Neuronal stem cell (in vitro differentiated cells): ENCODE measurements at regions not wholly inside any gene's neighbourhood (a gene's known extent, or its start where the extent isn't known, plus 50 kb on each side); places are given as distances from the start of the nearest gene placed in this dataset.
A peak's percentile ranks its signal among the peaks of the same experiment; 100 is the strongest.

Source experiments
- DNase-seq: peaks from one replicate; pipeline ENCODE4 v3.0.0-alpha.2; 2013; ENCODE audit warnings: low spot score
- H2AFZ ChIP-seq: one replicate; pipeline ENCODE4 v1.6.1; 2013; ENCODE audit warnings: mild to moderate bottlenecking, low read length, inconsistent platforms
- H2AK5ac ChIP-seq: 2 replicates; pipeline ENCODE4 v1.6.1; 2013; ENCODE audit warnings: low read depth, mild to moderate bottlenecking, inconsistent platforms, low read length, moderate library complexity, mixed read lengths
- H2BK120ac ChIP-seq: 2 replicates; pipeline ENCODE4 v1.6.1; 2013; ENCODE audit warnings: low read depth, mild to moderate bottlenecking, inconsistent platforms, low read length, moderate library complexity, mixed read lengths
- H2BK12ac ChIP-seq: one replicate; pipeline ENCODE4 v1.6.1; 2013; ENCODE audit warnings: low read length, inconsistent platforms
- H2BK15ac ChIP-seq: 2 replicates; pipeline ENCODE4 v1.6.1; 2013; ENCODE audit warnings: mild to moderate bottlenecking, low read length, inconsistent platforms, mixed read lengths
- H2BK5ac ChIP-seq: one replicate; pipeline ENCODE4 v1.6.1; 2013; ENCODE audit warnings: inconsistent platforms, mild to moderate bottlenecking, low read length, moderate library complexity
- H3K14ac ChIP-seq: one replicate; pipeline ENCODE4 v1.6.1; 2013; ENCODE audit warnings: low read length, inconsistent platforms
- H3K18ac ChIP-seq: 2 replicates; pipeline ENCODE4 v1.6.1; 2013; ENCODE audit warnings: low read length, inconsistent platforms
- H3K23ac ChIP-seq: 2 replicates; pipeline ENCODE4 v1.6.1; 2013; ENCODE audit warnings: low read depth, mild to moderate bottlenecking, mixed read lengths, low read length, inconsistent platforms; ENCODE audit not compliant: poor library complexity
- H3K27ac ChIP-seq: replicated peaks from 3 replicates; pipeline ENCODE4 v1.5.1; 2013; ENCODE audit warnings: low read length, inconsistent platforms
- H3K27me3 ChIP-seq, 3 experiments: 2 replicates each; pipeline ENCODE4 v1.6.1; 2013; ENCODE audit warnings: low read length in 3 of 3, mild to moderate bottlenecking in 2 of 3, inconsistent platforms in 1 of 3, low read depth in 1 of 3, mixed read lengths in 1 of 3, moderate library complexity in 1 of 3; ENCODE audit not compliant: control insufficient read depth in 3 of 3, insufficient read depth in 3 of 3
- H3K36me3 ChIP-seq, 2 donors: replicated peaks in 1 of 2; 2 replicates each; pipeline ENCODE4 v1.6.1; 2013; ENCODE audit warnings: low read length in 2 of 2; ENCODE audit not compliant: control insufficient read depth in 2 of 2, insufficient read depth in 2 of 2
- H3K4ac ChIP-seq: 2 replicates; pipeline ENCODE4 v1.6.1; 2013; ENCODE audit warnings: inconsistent platforms, mild to moderate bottlenecking, low read length, moderate library complexity
- H3K4me1 ChIP-seq, 2 donors: 1 replicate in 1 of 2; 2 replicates in 1 of 2; pipeline ENCODE4 v1.6.1; 2013; ENCODE audit warnings: low read length in 2 of 2, low read depth in 1 of 2; ENCODE audit not compliant: control insufficient read depth in 2 of 2, insufficient read depth in 1 of 2
- H3K4me2 ChIP-seq: one replicate; pipeline ENCODE4 v1.6.1; 2013; ENCODE audit warnings: mild to moderate bottlenecking, low read length, inconsistent platforms; ENCODE audit not compliant: insufficient read depth, poor library complexity, severe bottlenecking
- H3K4me3 ChIP-seq, 2 donors: 2 replicates each; pipeline ENCODE4 v1.5.1; 2013; ENCODE audit warnings: low read length in 2 of 2, mild to moderate bottlenecking in 2 of 2, inconsistent platforms in 1 of 2, moderate library complexity in 1 of 2
- H3K79me1 ChIP-seq: one replicate; pipeline ENCODE4 v1.6.1; 2013; ENCODE audit warnings: low read depth, mild to moderate bottlenecking, inconsistent platforms, low read length, moderate library complexity
- H3K9ac ChIP-seq: one replicate; pipeline ENCODE4 v1.6.1; 2013; ENCODE audit warnings: mild to moderate bottlenecking, low read depth, low read length, inconsistent platforms; ENCODE audit not compliant: poor library complexity
- H3K9me3 ChIP-seq, 2 donors: replicated peaks in 1 of 2; 2 replicates each; pipeline versions ENCODE3 to v1.6.1; 2013; ENCODE audit warnings: low read length in 2 of 2, mild to moderate bottlenecking in 2 of 2, inconsistent platforms in 1 of 2, low read depth in 1 of 2, mixed read lengths in 1 of 2, moderate library complexity in 1 of 2; ENCODE audit not compliant: control insufficient read depth in 2 of 2, insufficient read depth in 1 of 2
- H4K8ac ChIP-seq: one replicate; pipeline ENCODE4 v1.6.1; 2013; ENCODE audit warnings: low read depth, mild to moderate bottlenecking, inconsistent platforms, low read length, moderate library complexity
- H4K91ac ChIP-seq: one replicate; pipeline ENCODE4 v1.6.1; 2013; ENCODE audit warnings: low read length, low read depth, mild to moderate bottlenecking, inconsistent platforms; ENCODE audit not compliant: poor library complexity
- WGBS, 2 donors: extraction: QIAGEN DNeasy Blood & Tissue Kit; methylation state at CpG; one replicate each; pipeline ENCODE4 v1.1.7; 2013; ENCODE audit warnings: missing lambda C conversion rate in 2 of 2, mixed read lengths in 1 of 2; ENCODE audit not compliant: insufficient read length in 2 of 2, insufficient replicate concordance in 1 of 2; ENCODE audit errors: extremely low coverage in 2 of 2; 5-methylcytosine and 5-hydroxymethylcytosine counted together

DNA sequence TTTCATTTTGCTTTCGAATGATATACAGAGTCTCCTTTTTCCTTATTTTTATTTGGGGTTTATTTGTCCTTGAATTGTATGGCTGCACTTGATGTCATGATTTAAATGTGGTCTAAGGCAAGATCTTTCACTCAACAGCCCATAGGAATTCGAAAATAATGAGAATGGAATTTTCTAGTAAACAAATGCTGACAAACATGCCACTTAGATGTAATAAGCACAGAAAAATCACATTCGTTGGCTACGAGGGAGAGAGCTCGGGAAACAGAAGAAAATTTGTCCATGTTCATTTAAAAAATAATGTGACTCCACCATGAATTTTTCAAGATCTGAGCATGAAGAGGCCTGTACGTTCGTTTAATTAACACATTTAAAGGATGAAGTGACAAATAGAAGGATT is 73.0 kb downstream of the BLID start:
- H2AK5ac ChIP-seq: no peak overlapping the region
- no CpG with 5 or more reads among the region's 7 CpGs for WGBS, 2 donors
- H2BK5ac ChIP-seq: no peak overlapping the region
- H3K14ac ChIP-seq: no peak overlapping the region
- no peak overlapping the region for H3K4me3 ChIP-seq
- H3K27ac ChIP-seq: no peak overlapping the region
- H3K4ac ChIP-seq: no peak overlapping the region
- H3K36me3 ChIP-seq: no peaks in the 10 kb centered on the region
- no peak overlapping the region for H3K18ac ChIP-seq
- no peak overlapping the region for H4K91ac ChIP-seq
- H3K9ac ChIP-seq: no peak overlapping the region
- H3K9me3 ChIP-seq: no peaks in the 10 kb centered on the region
- H2BK15ac ChIP-seq: no peak overlapping the region
- H4K8ac ChIP-seq: no peak overlapping the region
- peaks cover 0 to 2% of the 10 kb centered on the region in 2 donors for H3K4me1 ChIP-seq
- H3K27me3 ChIP-seq: no peaks in the 10 kb centered on the region
- no peak overlapping the region for H2AFZ ChIP-seq
- DNase-seq: no peak
- H3K4me2 ChIP-seq: no peak overlapping the region
- H2BK120ac ChIP-seq: no peak overlapping the region
- no peaks in the 10 kb centered on the region for H3K79me1 ChIP-seq
- no peak overlapping the region for H2BK12ac ChIP-seq
- H3K23ac ChIP-seq: no peak overlapping the region

DNA sequence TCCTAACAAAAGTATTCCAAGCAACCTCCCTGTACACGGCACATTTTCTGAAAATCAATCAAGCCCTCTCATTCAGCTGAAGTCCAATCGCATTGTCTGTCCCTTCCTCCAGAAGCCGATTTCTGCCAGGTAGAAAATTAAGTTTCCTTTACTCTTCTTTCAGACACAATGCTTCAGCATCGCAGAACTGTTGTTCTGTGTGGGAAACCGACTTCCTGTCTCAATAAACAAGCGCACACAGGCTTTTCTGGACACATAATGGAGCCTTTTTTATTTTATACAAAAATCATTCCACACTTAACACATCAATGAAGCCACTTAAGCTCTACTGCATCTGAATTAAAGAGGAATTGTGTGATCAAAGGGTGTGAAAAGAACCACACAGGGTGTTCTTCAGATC is 75.6 kb downstream of the BLID start:
- WGBS, 2 donors: no CpG with 5 or more reads among the region's 6 CpGs
- Histone ChIP-seq H3K18ac (no peak overlapping the region), H3K79me1 (no peaks in the 10 kb centered on the region), H3K36me3 (no peaks in the 10 kb centered on the region), H2BK5ac (no peak overlapping the region), H2BK12ac (no peak overlapping the region), H3K4ac (no peak overlapping the region), H3K9me3 (no peaks in the 10 kb centered on the region), H3K23ac (no peak overlapping the region), H4K91ac (no peak overlapping the region), H4K8ac (no peak overlapping the region), H3K27me3 (no peaks in the 10 kb centered on the region), H3K27ac (no peak overlapping the region), H3K14ac (no peak overlapping the region), H2AK5ac (no peak overlapping the region), H2BK120ac (no peak overlapping the region), H3K9ac (no peak overlapping the region), H3K4me2 (no peak overlapping the region), H2AFZ (peak overlapping the region; percentile 60), H2BK15ac (no peak overlapping the region), H3K4me1 (peaks cover 0 to 2% of the 10 kb centered on the region in 2 donors), H3K4me3 (no peak overlapping the region)
- DNase-seq: no peak

DNA sequence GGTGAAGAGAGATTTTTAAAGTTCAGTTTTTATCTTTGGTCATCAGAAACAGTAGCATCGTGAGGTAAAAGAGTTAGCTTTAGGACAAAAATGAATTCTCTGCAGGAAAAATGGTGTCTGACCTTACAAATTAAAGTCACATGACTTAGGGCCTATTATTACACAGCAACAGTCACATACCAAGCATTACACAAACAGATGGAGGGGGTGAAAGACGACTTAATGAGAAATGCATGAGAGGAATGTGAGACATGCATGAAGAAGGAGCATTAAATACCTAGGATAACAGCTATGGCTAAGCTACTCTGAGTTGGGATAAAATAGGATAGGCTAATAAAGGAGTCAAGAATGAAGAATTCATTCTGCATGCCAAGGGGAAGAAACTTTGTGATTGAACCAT is 77.5 kb downstream of the BLID start:
- Histone ChIP-seq H2BK12ac (no peak overlapping the region), H3K9ac (no peak overlapping the region), H2AFZ (no peak overlapping the region), H3K4ac (no peak overlapping the region), H3K4me2 (no peak overlapping the region), H2BK120ac (no peak overlapping the region), H3K14ac (no peak overlapping the region), H3K18ac (no peak overlapping the region), H3K79me1 (no peaks in the 10 kb centered on the region), H3K27ac (no peak overlapping the region), H4K91ac (no peak overlapping the region), H2BK15ac (no peak overlapping the region), H3K4me3 (no peak overlapping the region), H4K8ac (no peak overlapping the region), H3K36me3 (no peaks in the 10 kb centered on the region), H2BK5ac (no peak overlapping the region), H3K27me3 (no peaks in the 10 kb centered on the region), H2AK5ac (no peak overlapping the region), H3K9me3 (no peaks in the 10 kb centered on the region), H3K4me1 (peaks cover 0 to 2% of the 10 kb centered on the region in 2 donors), H3K23ac (no peak overlapping the region)
- WGBS, 2 donors: no CpG with 5 or more reads among the region's 2 CpGs
- peak; percentile 21 for DNase-seq

DNA sequence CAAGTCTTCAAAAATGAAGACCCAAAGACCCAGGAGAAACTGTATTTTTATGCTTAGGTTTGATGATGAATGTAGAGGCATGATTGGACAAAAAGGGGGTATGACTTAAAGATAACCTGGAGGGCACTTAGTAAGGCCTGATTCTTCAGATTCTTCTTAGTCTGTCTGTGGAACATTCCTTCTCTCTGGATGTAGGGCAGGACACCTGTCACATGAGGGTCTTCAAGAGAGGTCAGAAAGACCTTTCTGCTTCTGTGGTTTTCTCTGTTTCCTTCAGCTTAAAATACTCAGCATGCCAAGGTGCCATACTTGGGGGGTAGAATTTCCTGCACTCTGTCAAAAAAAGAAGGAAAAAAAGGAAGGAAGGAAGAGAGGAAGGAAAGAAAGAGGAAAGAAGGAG is 78.1 kb downstream of the BLID start:
- peaks cover 0 to 2% of the 10 kb centered on the region in 2 donors for H3K4me1 ChIP-seq
- H2AFZ ChIP-seq: no peak overlapping the region
- H2BK120ac ChIP-seq: no peak overlapping the region
- no peak overlapping the region for H2BK12ac ChIP-seq
- H3K36me3 ChIP-seq: no peaks in the 10 kb centered on the region
- no peak overlapping the region for H3K18ac ChIP-seq
- H3K23ac ChIP-seq: no peak overlapping the region
- no peaks in the 10 kb centered on the region for H3K27me3 ChIP-seq
- H4K8ac ChIP-seq: no peak overlapping the region
- H3K4me3 ChIP-seq: no peak overlapping the region
- H3K27ac ChIP-seq: no peak overlapping the region
- no peak overlapping the region for H2AK5ac ChIP-seq
- no peak overlapping the region for H2BK15ac ChIP-seq
- no peaks in the 10 kb centered on the region for H3K79me1 ChIP-seq
- H3K9ac ChIP-seq: no peak overlapping the region
- H4K91ac ChIP-seq: no peak overlapping the region
- H3K9me3 ChIP-seq: no peaks in the 10 kb centered on the region
- no peak overlapping the region for H3K14ac ChIP-seq
- H3K4me2 ChIP-seq: no peak overlapping the region
- H2BK5ac ChIP-seq: no peak overlapping the region
- no peak overlapping the region for H3K4ac ChIP-seq
- no peak for DNase-seq
